HG02885 (cell line): ENCODE measurements at regions not wholly inside any gene's neighbourhood (a gene's known extent, or its start where the extent isn't known, plus 50 kb on each side); places are given as distances from the start of the nearest gene placed in this dataset.

Experiments used
- ATAC-seq: cut with Tn5 transposase; IDR thresholded peaks from one replicate; pipeline ENCODE4 v1.9.1; 2021; ENCODE audit warnings: mild to moderate bottlenecking; ENCODE audit not compliant: unreplicated experiment, poor library complexity

DNA sequence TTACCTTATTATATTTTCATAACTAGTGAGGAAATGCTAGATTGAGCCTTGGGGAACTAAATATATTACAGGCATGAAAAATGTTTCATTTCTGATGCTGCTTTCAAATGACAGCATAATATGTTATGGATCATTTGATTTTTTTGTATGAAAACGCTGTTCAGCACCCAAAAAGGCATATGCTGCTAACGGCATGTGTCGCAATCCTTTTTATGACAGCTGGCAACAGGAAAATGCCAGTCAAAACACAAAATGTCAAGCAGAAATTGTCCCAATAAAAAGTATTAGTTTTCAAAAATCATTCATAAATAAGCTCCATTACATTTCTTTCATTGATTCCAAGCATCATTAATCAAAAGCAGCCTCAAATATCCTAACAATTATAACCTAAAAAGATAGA lies 1244.5 kb downstream of the PCDH7 start:
- ATAC-seq: no peak

DNA sequence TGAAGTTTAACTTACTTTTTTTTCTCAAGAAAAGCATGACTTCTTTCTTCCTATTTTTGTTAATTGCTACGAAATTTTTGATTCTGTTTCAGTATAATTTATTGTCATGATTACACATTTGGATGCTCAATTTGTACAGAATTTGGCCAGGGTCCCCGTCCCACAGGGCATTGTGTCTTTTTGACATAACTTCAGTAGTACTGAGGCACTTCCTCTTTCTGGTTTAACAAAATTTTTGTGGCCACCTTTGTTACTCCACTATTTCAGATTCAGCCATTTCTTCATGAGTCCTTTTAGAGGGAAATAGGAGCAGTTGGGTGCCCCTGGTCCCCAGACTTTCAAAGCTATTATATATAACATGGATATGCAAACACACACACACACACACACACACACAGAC lies 1248.7 kb downstream of the PCDH7 start:
- ATAC-seq: no peak

DNA sequence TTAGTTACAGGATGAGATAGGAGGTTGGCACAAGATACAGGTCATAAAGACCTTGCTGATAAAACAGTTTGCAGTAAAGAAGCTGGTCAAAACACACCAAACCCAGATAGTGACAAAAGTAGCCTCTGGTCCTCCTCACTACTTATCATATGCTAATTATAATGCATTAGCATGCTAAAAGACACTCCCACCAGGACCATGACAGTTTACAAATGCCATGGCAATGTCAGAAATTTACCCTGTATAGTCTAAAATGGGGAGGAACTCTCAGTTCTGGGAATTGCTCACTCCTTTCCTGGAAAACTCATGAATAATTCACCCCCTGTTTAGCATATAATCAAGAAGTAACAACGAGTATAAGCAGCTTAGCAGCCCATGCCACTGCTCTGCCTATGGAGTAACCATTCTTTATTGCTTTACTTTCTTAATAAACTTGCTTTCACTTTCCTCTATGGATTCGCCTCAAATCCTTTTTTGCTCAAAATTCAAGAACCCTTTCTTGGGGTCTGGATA lies 1254.4 kb downstream of the PCDH7 start:
- no peak for ATAC-seq

DNA sequence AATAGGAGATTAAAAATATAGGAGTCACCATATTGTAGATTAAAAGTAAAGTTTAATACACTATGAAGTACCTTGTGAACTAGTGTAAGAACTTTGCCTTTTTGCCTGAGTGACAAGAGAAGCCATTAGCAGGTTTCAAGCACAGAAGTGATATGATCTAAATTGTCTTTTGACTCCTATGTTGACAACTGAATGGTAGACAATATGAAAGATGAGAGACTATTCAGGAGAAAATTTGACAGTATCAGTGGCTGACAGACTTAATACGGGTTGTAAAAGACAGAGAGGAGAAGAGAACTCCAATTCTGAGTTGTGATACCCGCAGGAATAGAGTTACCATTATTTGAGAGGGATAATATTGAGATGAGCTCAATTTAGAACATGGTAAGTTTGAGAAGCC lies 1259.8 kb downstream of the PCDH7 start:
- no peak for ATAC-seq

DNA sequence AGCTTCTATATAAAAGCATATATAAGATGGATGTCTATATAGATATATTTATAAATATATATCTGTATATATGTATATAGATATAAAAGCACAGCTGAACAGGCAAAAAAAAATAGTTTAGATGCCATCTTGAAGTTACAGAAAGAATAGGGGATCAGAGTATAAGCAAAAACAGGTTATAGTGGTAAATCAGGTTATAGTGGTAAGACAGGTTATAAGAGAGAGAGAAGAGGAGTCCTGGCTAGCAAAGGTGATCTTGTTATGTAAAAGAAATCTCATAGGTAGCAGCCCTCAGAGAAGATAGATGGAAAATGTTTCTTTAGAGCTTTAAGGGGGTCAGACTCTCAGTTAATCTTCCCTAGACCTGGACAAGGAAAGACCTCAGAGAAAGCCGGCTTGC lies 1263.1 kb downstream of the PCDH7 start:
- no peak for ATAC-seq

DNA sequence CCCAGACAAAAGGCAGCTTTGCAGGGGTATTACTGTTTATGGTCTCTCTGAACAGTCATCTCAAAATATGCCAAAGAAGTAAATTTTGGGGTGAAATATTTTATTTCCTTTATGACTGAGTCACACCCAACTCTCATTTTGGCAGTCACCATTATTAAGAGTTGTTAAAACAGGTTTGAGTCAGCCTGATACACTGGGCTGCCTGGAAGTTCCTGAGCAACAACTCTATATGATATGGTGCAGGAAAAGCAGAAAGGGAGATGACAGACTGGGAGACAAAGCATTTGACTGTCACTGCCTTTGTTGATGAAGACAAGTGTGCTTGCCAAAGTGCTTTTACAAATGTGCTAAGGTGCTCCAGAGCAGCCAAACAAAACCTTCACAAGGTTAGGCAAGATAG lies 1263.5 kb downstream of the PCDH7 start:
- ATAC-seq: no peak

DNA sequence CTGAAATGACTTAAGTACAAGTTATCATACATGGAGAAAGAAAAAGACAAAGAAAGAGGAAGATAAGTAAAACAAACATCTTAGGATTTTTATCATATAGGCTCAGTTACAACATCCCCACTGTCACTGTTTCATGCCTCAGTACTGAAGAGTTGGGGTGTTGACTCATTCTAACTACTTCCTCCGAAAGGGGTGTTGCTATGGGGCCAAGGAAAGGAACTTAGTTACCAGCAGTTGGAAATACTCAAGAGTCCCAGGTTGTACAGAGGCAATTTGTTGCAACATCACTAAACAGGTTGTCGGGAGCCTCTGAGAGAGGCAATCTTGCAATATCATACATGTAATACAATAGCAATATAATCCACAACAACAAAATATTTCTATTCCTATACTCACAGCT lies 1264.7 kb downstream of the PCDH7 start:
- no peak for ATAC-seq

DNA sequence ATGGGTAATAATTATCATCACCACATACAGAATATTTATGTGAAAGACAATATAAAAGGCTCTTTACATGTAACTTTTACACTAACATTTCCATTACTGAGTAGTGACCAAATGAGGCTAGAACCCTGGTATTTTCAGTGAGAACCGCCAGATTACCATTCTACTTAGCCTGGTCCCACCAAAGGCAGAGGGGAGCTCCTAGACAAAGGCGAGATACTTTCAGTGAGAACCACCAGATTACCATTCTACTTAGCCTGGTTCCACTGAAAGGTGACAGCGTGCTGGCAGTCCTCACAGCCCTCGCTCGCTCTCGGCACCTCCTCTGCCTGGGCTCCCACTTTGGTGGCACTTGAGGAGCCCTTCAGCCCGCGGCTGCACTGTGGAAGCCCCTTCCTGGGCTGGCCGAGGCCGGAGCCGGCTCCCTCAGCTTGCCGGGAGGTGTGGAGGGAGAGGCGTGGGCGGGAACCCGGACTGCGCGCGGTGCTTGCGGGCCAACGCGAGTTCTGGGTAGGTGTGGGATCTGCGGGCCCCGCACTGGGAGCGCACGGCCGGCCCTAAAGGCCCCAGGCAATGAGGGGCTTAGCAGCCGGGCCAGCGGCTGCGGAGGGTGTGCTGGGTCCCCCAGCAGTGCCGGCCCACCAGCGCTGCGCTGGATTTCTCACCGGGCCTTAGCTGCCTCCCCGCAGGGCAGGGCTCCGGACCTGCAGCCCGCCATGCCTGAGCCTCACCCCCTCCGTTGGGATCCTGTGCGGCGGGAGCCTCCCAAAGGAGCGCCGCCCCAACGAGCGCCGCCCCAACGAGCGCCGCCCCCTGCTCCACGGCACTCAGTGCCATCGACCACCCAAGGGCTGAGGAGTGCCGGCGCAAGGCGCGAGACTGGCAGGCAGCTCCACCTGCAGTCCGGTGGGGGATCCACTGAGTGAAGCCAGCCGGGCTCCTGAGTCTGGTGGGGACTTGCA lies 1276.1 kb downstream of the PCDH7 start:
- ATAC-seq: no peak

DNA sequence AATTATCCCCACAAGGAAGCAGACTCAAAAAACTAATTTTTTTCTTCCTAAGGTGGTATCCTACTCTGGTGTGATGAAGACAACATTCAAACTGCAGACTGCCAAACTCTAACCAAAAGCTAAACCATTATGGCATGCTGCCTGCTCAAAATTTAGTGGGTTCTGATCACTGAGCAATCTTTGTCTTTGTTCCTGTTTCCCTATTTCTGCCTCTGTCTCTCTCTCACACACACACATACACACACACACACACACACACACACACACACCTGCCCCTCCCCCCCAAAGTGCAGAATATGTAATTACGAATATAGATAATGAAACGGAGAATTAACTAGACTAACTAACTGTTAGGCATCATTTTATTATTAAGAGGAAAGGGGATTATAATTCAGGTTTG lies 1278.6 kb downstream of the PCDH7 start:
- ATAC-seq: no peak

DNA sequence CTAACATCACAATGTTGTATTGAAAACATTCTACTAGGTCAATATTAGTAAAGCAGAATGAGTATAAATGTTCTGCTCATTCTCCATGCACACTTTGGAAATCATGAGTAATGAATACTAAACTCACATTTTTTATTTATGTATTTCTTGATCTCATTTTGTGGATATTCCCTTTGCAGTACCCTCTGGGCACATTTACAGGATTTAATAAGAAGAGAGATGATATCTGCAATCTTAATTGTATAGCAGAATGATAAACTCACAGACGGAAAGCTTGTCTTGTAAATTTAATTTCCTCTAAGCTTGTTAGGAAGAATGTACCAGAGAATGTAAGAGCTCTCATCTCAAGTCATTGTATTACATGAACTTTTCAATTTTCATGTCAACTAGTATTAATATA lies 1279.7 kb downstream of the PCDH7 start:
- no peak for ATAC-seq

DNA sequence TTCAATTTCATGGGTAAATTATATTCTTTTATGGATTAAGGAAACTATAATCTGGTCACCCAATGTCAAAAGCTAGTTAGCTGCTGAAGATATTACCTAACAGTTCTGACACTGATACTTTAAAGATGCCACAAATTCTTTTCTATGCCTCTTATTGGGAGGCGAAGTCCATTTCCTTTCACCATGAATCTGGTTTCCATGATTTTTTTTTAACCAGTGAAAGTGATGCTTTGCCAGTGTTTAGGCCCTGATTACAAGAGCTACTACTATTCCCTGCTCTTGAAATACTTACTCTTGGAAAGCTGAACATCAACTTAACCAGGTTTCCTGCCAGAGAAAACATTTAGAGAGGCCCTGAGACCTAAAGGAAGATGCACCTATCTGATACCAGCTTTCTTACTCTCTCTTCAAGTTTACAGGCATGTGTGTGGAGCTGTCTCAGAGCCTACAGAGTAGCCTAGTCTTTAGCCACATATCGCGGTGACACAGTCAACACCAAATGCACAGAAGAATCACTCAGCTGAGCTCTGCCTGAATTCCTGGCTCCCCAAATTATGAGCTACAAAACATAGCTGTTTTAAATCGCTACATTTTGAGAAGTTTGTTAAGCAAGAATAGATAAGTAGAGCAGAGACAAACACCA lies 1280.8 kb downstream of the PCDH7 start:
- ATAC-seq: no peak

DNA sequence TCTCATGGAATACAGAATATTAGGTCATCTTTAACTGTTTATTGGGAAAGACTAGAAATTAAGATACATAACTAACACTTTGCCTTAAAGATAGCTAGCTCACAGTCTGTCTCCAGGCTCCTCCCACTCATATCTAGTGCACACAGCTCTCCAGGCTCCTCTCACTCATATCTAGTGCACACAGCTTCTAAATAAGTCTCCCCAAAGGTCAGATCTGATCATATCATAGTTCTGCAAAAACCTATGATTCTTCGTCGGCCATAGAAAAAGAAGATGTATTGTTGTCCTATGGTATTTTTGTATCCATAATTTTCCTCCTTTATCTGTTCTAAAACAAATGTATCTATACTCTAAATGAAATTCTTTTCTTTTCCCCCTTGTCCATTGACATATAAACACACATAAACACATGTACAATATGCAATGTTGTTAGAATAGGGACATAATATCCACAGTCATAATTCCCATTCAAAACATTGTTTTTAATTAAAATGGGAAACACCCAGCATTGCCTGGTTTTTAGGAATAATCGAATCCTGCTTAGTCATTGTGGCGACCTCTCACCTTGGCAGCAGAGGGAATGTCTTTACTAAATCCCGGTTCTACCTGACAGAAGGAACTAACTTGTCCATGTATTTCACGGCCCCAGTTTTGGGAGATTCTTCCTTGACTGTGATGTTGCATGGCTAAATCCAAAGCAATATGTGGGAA lies 1282.0 kb downstream of the PCDH7 start:
- ATAC-seq: no peak

DNA sequence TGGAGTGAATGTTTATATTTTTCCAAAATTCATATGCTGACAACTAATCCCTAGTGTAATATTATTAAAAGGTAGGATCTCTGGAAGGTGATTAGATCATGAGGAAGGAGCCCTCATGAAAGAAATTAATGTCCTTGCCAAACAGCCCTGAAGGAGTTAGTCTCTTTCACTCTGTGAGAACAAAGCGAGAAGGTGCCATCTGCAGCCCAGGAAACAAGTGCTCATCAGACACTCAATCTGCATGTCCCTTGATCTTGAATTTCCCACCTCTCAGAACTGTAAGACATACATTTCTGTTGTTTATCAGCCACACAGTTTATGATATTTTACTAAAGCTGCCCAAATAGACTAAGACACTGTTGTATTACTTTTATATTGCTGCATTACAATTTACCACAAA lies 1283.4 kb downstream of the PCDH7 start:
- no peak for ATAC-seq

DNA sequence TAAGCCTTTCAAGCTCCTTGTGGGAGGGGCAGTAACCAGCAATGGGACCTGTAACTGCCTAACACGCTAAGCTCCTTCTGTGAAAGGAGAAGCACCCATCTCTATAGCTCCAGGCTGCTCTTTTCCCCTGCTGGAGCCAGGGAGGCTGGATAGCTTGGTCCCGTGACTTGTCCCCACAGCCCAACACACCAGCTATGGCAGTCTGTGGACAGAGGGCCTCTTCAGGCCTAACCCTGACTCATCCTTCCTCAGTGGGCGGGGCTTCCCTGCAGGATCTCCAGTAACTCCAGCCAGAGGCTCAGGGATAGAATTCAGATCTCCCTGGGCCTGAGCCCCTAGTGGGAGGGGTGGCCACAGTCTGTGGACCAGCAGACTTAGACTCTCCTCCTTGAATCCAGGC lies 1290.1 kb downstream of the PCDH7 start:
- no peak for ATAC-seq

DNA sequence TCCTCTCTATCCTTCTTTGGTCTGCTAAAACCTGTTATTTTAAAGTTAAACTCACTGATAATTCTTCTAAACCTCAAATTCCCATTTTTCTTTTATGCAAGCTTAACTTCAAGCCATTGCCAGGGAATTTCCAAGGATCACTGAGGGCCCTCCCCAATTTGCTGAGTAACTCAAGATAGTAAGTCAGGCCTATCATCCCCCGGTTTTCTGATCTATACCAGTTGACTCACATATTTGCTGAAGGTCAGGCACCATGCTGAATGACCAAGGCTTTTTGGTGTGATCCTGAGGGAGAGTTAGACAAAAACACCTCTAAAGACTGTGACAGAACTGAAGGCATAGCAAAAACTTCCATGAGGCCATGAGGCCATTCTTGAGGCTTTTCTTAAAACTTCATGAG lies 1301.9 kb downstream of the PCDH7 start:
- ATAC-seq: no peak

DNA sequence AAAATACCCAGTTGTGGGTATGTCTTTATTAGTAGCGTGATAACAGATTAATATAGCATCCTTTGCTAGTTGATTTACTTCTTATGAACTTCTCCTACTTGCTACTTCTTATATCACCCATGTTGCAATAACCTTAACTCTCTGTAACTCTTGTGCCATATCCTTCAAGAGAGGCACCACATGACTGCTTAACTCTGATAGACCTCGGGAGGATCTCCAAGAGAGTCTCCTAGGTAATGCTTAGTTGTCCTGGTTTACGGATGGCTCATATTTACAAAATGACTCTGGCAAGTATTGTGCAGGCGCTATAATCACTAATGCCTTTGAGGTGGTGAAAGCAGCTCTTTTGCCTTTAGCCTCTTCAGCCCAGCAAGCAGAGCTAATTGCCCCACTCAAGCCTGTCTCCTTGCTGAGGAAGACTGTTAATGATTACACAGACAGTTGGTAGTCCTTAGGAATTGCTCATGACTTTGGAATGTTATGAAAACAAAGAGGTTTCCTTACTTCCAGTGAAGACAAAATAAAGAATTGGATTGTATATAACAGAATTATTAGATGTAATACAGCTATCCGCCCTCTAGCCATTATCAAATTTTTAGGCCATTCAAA lies 1305.8 kb downstream of the PCDH7 start:
- ATAC-seq: no peak

DNA sequence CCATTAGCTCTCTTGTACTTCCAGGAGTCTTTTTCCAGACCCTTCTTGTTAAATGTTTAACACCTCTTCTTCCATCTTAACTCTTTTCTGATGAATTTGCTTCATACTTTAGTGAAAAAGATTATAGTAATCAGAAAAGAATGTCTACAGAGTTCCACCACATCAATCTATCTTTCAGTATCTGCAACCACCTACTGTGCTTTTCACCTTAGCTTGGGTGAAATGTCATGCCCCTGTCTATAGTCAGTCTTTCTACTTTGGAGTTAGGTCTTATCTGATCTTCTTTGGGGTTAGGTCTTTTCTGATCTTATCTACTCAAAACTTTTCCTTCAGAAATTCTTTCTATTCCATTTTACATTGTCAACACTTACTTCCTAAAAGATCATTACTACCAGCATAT lies 1310.2 kb downstream of the PCDH7 start:
- ATAC-seq: no peak

DNA sequence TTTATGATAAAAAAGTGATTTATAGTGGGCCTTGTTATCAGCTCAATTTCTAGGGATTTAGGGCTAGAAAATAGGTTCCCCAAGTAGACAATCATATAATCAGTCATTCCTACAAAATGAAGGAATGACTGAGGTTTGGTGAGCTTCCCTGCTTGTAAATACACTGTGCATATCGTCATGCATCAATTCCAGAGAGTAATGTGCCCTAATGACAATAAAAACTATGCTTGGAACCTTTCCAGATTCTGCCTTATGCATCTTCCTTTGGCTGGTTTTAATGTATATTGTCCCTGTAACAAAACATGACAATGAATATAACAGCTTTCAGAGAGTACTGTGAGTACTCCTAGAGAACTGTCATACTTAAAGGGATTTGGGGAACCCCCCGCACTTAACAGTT lies 1310.9 kb downstream of the PCDH7 start:
- ATAC-seq: no peak

DNA sequence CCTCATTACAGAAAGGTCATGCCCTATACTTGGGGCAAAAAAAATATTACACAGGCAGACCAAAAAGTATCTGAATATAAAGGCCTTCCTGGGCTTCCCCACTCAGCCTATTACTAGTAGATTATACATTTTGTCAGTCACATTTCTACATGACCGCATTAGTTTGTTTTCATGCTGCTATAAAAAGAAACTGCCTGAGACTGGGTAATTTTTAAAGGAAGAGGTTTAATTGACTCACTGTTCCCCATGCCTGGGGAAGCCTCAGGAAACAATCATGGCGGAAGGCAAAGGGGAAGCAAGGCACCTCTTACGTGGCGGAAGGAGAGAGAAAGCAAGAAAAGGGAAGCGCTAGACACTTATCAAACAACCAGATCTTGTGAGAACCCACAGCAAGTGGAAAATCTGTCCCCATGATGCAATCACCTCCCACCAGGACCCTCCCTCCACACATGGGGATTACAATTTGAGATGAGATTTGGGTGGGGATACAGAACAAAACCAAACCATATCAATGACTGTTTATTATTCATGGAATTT lies 1312.0 kb downstream of the PCDH7 start:
- no peak for ATAC-seq

DNA sequence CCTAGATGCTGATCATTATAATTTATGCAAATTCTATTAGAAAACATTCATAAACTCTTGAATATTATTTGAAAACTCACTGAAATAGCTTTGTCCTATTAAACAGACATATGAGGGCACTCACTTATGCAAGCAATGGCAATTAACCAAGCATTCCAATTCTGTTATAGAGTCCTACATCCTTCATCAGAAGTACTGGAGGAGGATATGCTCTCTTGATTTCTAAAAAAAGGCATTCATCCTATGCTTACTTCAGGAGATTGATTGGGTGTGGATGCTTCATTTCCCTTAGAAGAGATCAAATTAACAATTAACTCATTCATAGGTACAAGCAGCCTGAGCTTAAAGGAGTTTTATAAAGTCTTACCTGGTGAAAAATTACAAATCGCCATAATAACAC lies 1317.2 kb downstream of the PCDH7 start:
- no peak for ATAC-seq
